Sigmoid colon (tissue), 6 donors: ENCODE measurements at regions not wholly inside any gene's neighbourhood (a gene's known extent, or its start where the extent isn't known, plus 50 kb on each side); places are given as distances from the start of the nearest gene placed in this dataset.
"Not testable (repeated sequence)": the region's sequence is repeated elsewhere in the genome, so short reads cannot be mapped to it uniquely, and the experiment has no call there.

Source experiments
- DNase-seq: peaks from one replicate; pipeline ENCODE4 v3.0.0-alpha.2; 2019
- H3K27ac ChIP-seq, 4 donors: fragments of 200-600 bp; sonication (generic); one replicate each; pipeline ENCODE4 v1.5.1; 2016 to 2019; ENCODE audit warnings: mild to moderate bottlenecking in 1 of 4
- H3K27me3 ChIP-seq, 3 donors: fragments of 200-600 bp; sonication (generic); one replicate each; pipeline ENCODE4 v1.5.1; 2019; ENCODE audit warnings: mild to moderate bottlenecking in 1 of 3
- H3K36me3 ChIP-seq, 4 donors: fragments of 200-600 bp; sonication (generic); one replicate each; pipeline ENCODE4 v1.5.1; 2016 to 2019
- H3K4me1 ChIP-seq, 4 donors: fragments of 200-600 bp; sonication (generic); one replicate each; pipeline ENCODE4 v1.5.1; 2017 to 2019
- H3K4me3 ChIP-seq, 4 donors: fragments of 200-600 bp; sonication (generic); one replicate each; pipeline ENCODE4 v1.5.1; 2017 to 2019; ENCODE audit warnings: mild to moderate bottlenecking in 2 of 4, moderate library complexity in 1 of 4
- H3K9me3 ChIP-seq, 4 donors: fragments of 200-600 bp in 3 of 4; sonication (generic) in 3 of 4; one replicate each; pipeline versions ENCODE4 v1.5.1 to v1.6.1; 2013 to 2019
- CTCF ChIP-seq, 4 experiments: fragments of 450-650 bp in 3 of 4; fragments of 200-600 bp in 1 of 4; IDR thresholded peaks; one replicate each; pipeline ENCODE4 v1.5.1; 2016 to 2019; ENCODE audit warnings: antibody characterized with exemption in 4 of 4, mild to moderate bottlenecking in 3 of 4, moderate library complexity in 2 of 4
- EP300 ChIP-seq, 4 donors: sonication (generic); formaldehyde crosslinking; IDR thresholded peaks; one replicate each; pipeline ENCODE4 v1.6.1; 2017; ENCODE audit warnings: antibody characterized with exemption in 4 of 4
- POLR2A ChIP-seq, 2 donors: fragments of 450-650 bp; IDR thresholded peaks; one replicate each; pipeline ENCODE4 v1.6.1; 2016; ENCODE audit warnings: antibody characterized with exemption in 2 of 2, mild to moderate bottlenecking in 2 of 2, moderate library complexity in 2 of 2
- POLR2AphosphoS5 ChIP-seq, 4 donors: sonication (generic); formaldehyde crosslinking; IDR thresholded peaks; one replicate each; pipeline ENCODE4 v1.6.1; 2017; ENCODE audit warnings: antibody characterized with exemption in 4 of 4
- WGBS, 2 donors: extraction: QIAGEN DNeasy Blood & Tissue Kit; methylation state at CpG; one replicate each; pipeline ENCODE4 v1.1.7; 2013; 5-methylcytosine and 5-hydroxymethylcytosine counted together
- intact Hi-C: fragments of 100-400 bp; cut with DNase I; formaldehyde crosslinking; loops from one replicate; pipeline ENCODE4 v1.15.1; 2023
- donor health status: healthy with polysubstance abuse.
- donor health status: healthy.

DNA sequence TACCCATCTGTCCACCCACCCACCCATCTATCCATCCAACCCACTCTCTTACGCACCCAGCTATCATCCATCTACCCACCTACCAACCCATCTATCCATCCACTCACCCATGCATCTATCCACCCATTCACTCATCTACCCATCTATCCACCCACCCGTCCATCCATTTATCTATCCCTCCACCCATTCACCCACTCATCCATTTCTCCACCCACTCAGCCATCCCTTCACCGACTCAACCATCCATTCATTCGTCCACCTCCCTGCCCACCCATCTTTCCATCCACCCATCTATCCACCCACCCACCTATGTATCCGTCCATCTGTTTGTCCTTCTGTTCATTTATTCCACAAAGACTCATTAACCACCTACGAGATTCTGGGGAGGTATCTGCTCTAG is 103.3 kb downstream of the DEFB131A start:
- H3K36me3 ChIP-seq, H3K27me3 ChIP-seq, H3K4me1 ChIP-seq, DNase-seq, H3K4me3 ChIP-seq, H3K27ac ChIP-seq, intact Hi-C loops, H3K9me3 ChIP-seq: not testable (repeated sequence)
- 93 to 94% methylated on average over 6 of the region's 6 CpGs for WGBS, 2 donors

GRCh38 chr4:9556076-9556475 is 111.9 kb downstream of the DEFB131A start:
- DNase-seq, H3K4me3 ChIP-seq, H3K4me1 ChIP-seq, H3K27me3 ChIP-seq, intact Hi-C loops, H3K9me3 ChIP-seq, H3K27ac ChIP-seq, H3K36me3 ChIP-seq: not testable (repeated sequence)
- WGBS, 2 donors = 92 to 95% methylated on average over 6 of the region's 6 CpGs

DNA sequence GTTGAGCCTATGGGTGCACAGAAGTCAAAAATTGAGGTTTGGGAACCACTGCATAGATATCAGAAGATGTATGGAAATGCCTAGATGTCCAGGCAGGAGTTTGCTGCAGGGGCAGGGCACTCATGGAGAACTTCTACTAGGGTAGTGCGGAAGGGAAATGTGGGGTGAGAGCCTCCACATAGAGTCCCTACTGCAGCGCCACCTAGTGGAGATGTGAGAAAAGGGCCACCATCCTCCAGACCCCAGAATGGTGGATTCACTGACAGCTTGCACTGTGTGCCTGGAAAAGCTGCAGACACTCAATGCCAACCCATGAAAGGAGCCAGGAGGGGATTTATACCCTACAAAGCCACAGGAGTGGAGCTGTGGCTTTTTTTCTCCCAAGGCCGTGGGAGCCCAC is 133.7 kb downstream of the DEFB131A start:
- not testable (repeated sequence) for H3K27me3 ChIP-seq

GRCh38 chr4:9582880-9583279 is 138.7 kb downstream of the DEFB131A start:
- not testable (repeated sequence) for H3K4me1 ChIP-seq, H3K36me3 ChIP-seq
- WGBS, 2 donors = 10 to 53% methylated on average over 5 of the region's 5 CpGs

More for the DNA sequence above, 133.7 kb downstream of the DEFB131A start:
- H3K4me3 ChIP-seq, intact Hi-C loops, H3K4me1 ChIP-seq, H3K36me3 ChIP-seq, DNase-seq, H3K9me3 ChIP-seq, H3K27ac ChIP-seq: not testable (repeated sequence)
- WGBS, 2 donors = 68 to 86% methylated on average over 3 of the region's 3 CpGs

GRCh38 chr4:9592010-9592409 is 147.8 kb downstream of the DEFB131A start:
- Histone ChIP-seq H3K27me3 (no peaks in the 10 kb centered on the region), H3K36me3 (no peaks in the 10 kb centered on the region), H3K4me1 (no peaks in the 10 kb centered on the region), H3K9me3 (no peaks in the 10 kb centered on the region), H3K4me3 (no peak overlapping the region), H3K27ac (no peak overlapping the region)
- TF ChIP-seq POLR2A (IDR thresholded peaks at IDR 0.05) (no peak), EP300 (IDR thresholded peaks at IDR 0.05) (no peak), CTCF (IDR thresholded peaks at IDR 0.05) (no peak), POLR2AphosphoS5 (IDR thresholded peaks at IDR 0.05) (no peak)
- 91 to 96% methylated on average over 1 of the region's 1 CpG for WGBS, 2 donors
- intact Hi-C loops = no loop called here
- no peak for DNase-seq

More at GRCh38 chr4:9582880-9583279, 138.7 kb downstream of the DEFB131A start:
- intact Hi-C loops, H3K27ac ChIP-seq, DNase-seq, H3K27me3 ChIP-seq, H3K9me3 ChIP-seq, H3K4me3 ChIP-seq: not testable (repeated sequence)

GRCh38 chr4:9594948-9595347 is 150.7 kb downstream of the DEFB131A start:
- Histone ChIP-seq H3K9me3 (no peaks in the 10 kb centered on the region), H3K4me3 (no peak overlapping the region), H3K36me3 (no peaks in the 10 kb centered on the region), H3K4me1 (no peaks in the 10 kb centered on the region), H3K27me3 (no peaks in the 10 kb centered on the region), H3K27ac (no peak overlapping the region)
- intact Hi-C loops = no loop called here
- DNase-seq = no peak
- TF ChIP-seq EP300 (IDR thresholded peaks at IDR 0.05) = no peak
- WGBS, 2 donors = 23 to 72% methylated on average over 1 of the region's 1 CpG

- H3K36me3 ChIP-seq, H3K27ac ChIP-seq, H3K27me3 ChIP-seq, intact Hi-C loops, H3K4me1 ChIP-seq, H3K9me3 ChIP-seq, H3K4me3 ChIP-seq, DNase-seq: not testable (repeated sequence)
- WGBS, 2 donors = 9 to 52% methylated on average over 1 of the region's 1 CpG
Measured at GRCh38 chr4:9595531-9595930, 151.3 kb downstream of the DEFB131A start.

GRCh38 chr4:9599266-9599665 is 155.1 kb downstream of the DEFB131A start:
- intact Hi-C loops = no loop called here
- H3K27me3 ChIP-seq = no peaks in the 10 kb centered on the region
- WGBS, 2 donors = 95 to 100% methylated on average over 1 of the region's 1 CpG

More at GRCh38 chr4:9599266-9599665, 155.1 kb downstream of the DEFB131A start:
- no peak overlapping the region for H3K27ac ChIP-seq
- TF ChIP-seq EP300 (IDR thresholded peaks at IDR 0.05) (no peak), POLR2AphosphoS5 (IDR thresholded peaks at IDR 0.05) (no peak), CTCF (IDR thresholded peaks at IDR 0.05) (no peak), POLR2A (IDR thresholded peaks at IDR 0.05) (no peak)
- H3K36me3 ChIP-seq = no peaks in the 10 kb centered on the region
- DNase-seq = no peak
- no peak overlapping the region for H3K4me3 ChIP-seq
- no peaks in the 10 kb centered on the region for H3K4me1 ChIP-seq
- H3K9me3 ChIP-seq = no peaks in the 10 kb centered on the region
